ENCODE measurements at regions not wholly inside any gene's neighbourhood (a gene's known extent, or its start where the extent isn't known, plus 50 kb on each side); places are given as distances from the start of the nearest gene placed in this dataset.

GRCh38 chr4:140233791-140234696, 80.1 kb upstream of the MAML3 start:
- TF ChIP-seq, protein P1, sequence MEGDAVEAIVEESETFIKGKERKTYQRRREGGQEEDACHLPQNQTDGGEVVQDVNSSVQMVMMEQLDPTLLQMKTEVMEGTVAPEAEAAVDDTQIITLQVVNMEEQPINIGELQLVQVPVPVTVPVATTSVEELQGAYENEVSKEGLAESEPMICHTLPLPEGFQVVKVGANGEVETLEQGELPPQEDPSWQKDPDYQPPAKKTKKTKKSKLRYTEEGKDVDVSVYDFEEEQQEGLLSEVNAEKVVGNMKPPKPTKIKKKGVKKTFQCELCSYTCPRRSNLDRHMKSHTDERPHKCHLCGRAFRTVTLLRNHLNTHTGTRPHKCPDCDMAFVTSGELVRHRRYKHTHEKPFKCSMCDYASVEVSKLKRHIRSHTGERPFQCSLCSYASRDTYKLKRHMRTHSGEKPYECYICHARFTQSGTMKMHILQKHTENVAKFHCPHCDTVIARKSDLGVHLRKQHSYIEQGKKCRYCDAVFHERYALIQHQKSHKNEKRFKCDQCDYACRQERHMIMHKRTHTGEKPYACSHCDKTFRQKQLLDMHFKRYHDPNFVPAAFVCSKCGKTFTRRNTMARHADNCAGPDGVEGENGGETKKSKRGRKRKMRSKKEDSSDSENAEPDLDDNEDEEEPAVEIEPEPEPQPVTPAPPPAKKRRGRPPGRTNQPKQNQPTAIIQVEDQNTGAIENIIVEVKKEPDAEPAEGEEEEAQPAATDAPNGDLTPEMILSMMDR (conservative IDR thresholded peaks at IDR 0.05 in 1 of 2, IDR thresholded peaks at IDR 0.05 in 1 of 2; ENCODE audit: low read depth in 1 of 2, low read length in 2 of 2) = no peak
- no peak for TF ChIP-seq EZH2 (IDR thresholded peaks at IDR 0.05; ENCODE audit: low read length, missing control alignments)

All from fibroblast of lung (primary cell).